ENCODE measurements at regions not wholly inside any gene's neighbourhood (a gene's known extent, or its start where the extent isn't known, plus 50 kb on each side); places are given as distances from the start of the nearest gene placed in this dataset.

DNA sequence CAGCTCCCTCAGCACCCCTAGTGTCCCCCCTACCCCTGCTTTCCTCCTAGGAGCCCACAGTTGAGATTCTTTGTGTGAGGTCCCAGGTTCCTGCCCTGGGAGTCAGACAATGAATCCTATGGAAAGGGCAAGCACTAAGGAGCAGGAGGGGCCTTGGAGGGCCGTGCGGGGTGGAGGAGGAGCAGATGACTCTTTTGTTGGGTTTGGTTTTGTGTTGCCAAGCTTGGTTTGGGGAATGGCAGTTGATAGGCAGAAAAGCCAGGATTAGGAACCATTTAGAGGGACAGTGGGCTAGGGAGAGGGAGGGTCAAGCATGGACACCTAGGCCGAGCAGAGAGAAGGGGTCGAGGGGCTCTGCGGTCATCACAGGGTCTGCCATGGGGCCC is 61.6 kb upstream of the SPTLC1 start:
- Histone ChIP-seq H2BK120ac (replicated peaks; ENCODE audit: low read depth, low read length) (no peak overlapping the region), H3K79me2 (ENCODE audit: control insufficient read depth in 1 of 2, insufficient read depth in 2 of 2, low read length in 2 of 2) (no peaks in the 10 kb centered on the region), H3K4me1 (replicated peaks in 1 of 4; ENCODE audit: control insufficient read depth in 3 of 4, insufficient read depth in 4 of 4, low read length in 3 of 4) (peaks cover 0 to 4% (median 0%) of the 10 kb centered on the region in 4 experiments; a peak in 1 of 7 replicates), H3K23ac (ENCODE audit: insufficient read length) (no peak overlapping the region), H3K27me3 (replicated peaks in 1 of 4; ENCODE audit: control insufficient read depth in 3 of 4, extremely low read depth in 1 of 4, insufficient read depth in 3 of 4, low read length in 3 of 4) (no peaks in the 10 kb centered on the region), H2AK5ac (ENCODE audit: low read depth, low read length) (no peak overlapping the region), H2BK5ac (ENCODE audit: low read depth, low read length) (no peak overlapping the region), H3K27ac (ENCODE audit: low read depth, low read length) (no peak overlapping the region), H3K14ac (ENCODE audit: insufficient read length) (no peak overlapping the region), H3K9me3 (ENCODE audit: insufficient read depth in 2 of 2, low read depth in 1 of 2, low read length in 1 of 2) (peaks cover 4 to 13% of the 10 kb centered on the region in 2 experiments; a peak in 2 of 4 replicates), H3K23me2 (ENCODE audit: low read depth, low read length) (no peaks in the 10 kb centered on the region), H2BK20ac (ENCODE audit: low read length) (no peak overlapping the region), H3K9ac (replicated peaks in 1 of 4; ENCODE audit: extremely low read depth in 1 of 4, low read depth in 3 of 4, low read length in 3 of 4) (no peak overlapping the region), H4K5ac (ENCODE audit: insufficient read length, low read depth, low read length) (no peak overlapping the region), H4K20me1 (replicated peaks in 1 of 2; ENCODE audit: control insufficient read depth in 1 of 2, insufficient read depth in 2 of 2, low read length in 2 of 2) (no peaks in the 10 kb centered on the region), H3K36me3 (ENCODE audit: control insufficient read depth in 2 of 4, insufficient read depth in 4 of 4, low read length in 3 of 4) (no peaks in the 10 kb centered on the region), H2BK12ac (ENCODE audit: low read depth, low read length) (no peak overlapping the region), H3K56ac (replicated peaks; ENCODE audit: insufficient read length, low read depth, low read length) (no peak overlapping the region), H3K4me3 (ENCODE audit: extremely low read depth in 1 of 4, insufficient read depth in 2 of 4, low read depth in 3 of 4, low read length in 4 of 4) (no peak overlapping the region), H2BK15ac (ENCODE audit: low read length) (no peak overlapping the region; the same call in 1 of the 2 replicates), H3K4me2 (ENCODE audit: insufficient read depth in 1 of 2, low read depth in 2 of 2, low read length in 2 of 2) (no peak overlapping the region), H2AFZ (ENCODE audit: low read length) (0 out of 2 replicates have a peak overlapping the region, but pooled peaks have one; percentile 57), H4K91ac (replicated peaks; ENCODE audit: insufficient read length, low read length) (no peak overlapping the region), H4K8ac (ENCODE audit: extremely low read depth, insufficient read depth, low read length) (no peak overlapping the region), H3K4ac (replicated peaks; ENCODE audit: insufficient read length, low read depth, low read length) (no peak overlapping the region), H3K79me1 (ENCODE audit: low read depth, low read length) (no peaks in the 10 kb centered on the region; the same call in 1 of the 2 replicates), H3K18ac (ENCODE audit: extremely low read depth, low read length) (no peak overlapping the region)
- WGBS, 2 experiments (ENCODE audit: extremely low coverage in 1 of 2, insufficient coverage in 1 of 2, insufficient read length in 1 of 2, insufficient replicate concordance in 2 of 2, low coverage in 1 of 2, low lambda C conversion rate in 2 of 2, missing lambda C conversion rate in 1 of 2), result 84% methylated on average over 5 of the region's 5 CpGs; no CpG with 5 or more reads in 1 of the 2 experiments
- CTCF ChIA-PET (ENCODE audit: partially characterized antibody), result interaction anchor here (0.6 to 9.0 kb wide), 16 partner anchors 9 to 325 kb away, joined by 3 to 100 read pairs (median 4); no protein-coding TSS in a partner anchor
- POLR2A ChIA-PET (ENCODE audit: partially characterized antibody), result interaction anchor here (1.2 kb wide), 1 partner anchor 37 kb away, joined by 4 read pairs; no protein-coding TSS in a partner anchor
- TF ChIP-seq, protein P1, sequence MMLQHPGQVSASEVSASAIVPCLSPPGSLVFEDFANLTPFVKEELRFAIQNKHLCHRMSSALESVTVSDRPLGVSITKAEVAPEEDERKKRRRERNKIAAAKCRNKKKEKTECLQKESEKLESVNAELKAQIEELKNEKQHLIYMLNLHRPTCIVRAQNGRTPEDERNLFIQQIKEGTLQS (IDR thresholded peaks at IDR 0.05; ENCODE audit: insufficient read depth, low read depth, low read length), result no peak
- TF ChIP-seq SIN3A (conservative IDR thresholded peaks at IDR 0.05 in 1 of 2, IDR thresholded peaks at IDR 0.05 in 1 of 2; ENCODE audit: low read depth in 1 of 2, low read length in 2 of 2), result no peak
- TF ChIP-seq CTBP2 (IDR thresholded peaks at IDR 0.05; ENCODE audit: borderline replicate concordance, insufficient read depth, insufficient read length, low read length), result no peak
- TF ChIP-seq SP1 (IDR thresholded peaks at IDR 0.05; ENCODE audit: low read depth, low read length), result no peak
- no peak for TF ChIP-seq SIX5 (IDR thresholded peaks at IDR 0.05; ENCODE audit: low read depth, low read length)
- TF ChIP-seq JUND (IDR thresholded peaks at IDR 0.05; ENCODE audit: low read length), result no peak
- no peak for TF ChIP-seq PHF8 (conservative IDR thresholded peaks at IDR 0.05; ENCODE audit: low read depth, low read length)
- no peak for TF ChIP-seq GABPA (IDR thresholded peaks at IDR 0.05; ENCODE audit: borderline replicate concordance, insufficient read depth, low read length)
- no peak for TF ChIP-seq CBX5 (IDR thresholded peaks at IDR 0.05; ENCODE audit: low read depth, low read length)
- no peak for FAIRE-seq
- no peak for DNase-seq (ENCODE audit: low read depth in 1 of 2, low spot score in 2 of 2)

Measured in H1 (cell line).